GM12878 (cell line): ENCODE measurements at regions not wholly inside any gene's neighbourhood (a gene's known extent, or its start where the extent isn't known, plus 50 kb on each side); places are given as distances from the start of the nearest gene placed in this dataset.
"Not testable (repeated sequence)": the region's sequence is repeated elsewhere in the genome, so short reads cannot be mapped to it uniquely, and the experiment has no call there.

ENCODE experiments used
- ATAC-seq: fragments of 200-7000 bp; cut with Tn5 transposase; 3 replicates; pipeline ENCODE4 v1.9.1; 2020; ENCODE audit warnings: mild to moderate bottlenecking, moderate library complexity
- BruUV-seq: library from RNA; stranded (reverse); fragments of 400-500 nt; replicated peaks from 2 replicates; lab custom pipeline; 2021; lab: Mats Ljungman, UMichigan
- CTCF ChIA-PET: fragments of 300-600 bp; sonication (Branson Sonifier 250); formaldehyde crosslinking; extraction: SDS; loops from one replicate; lab custom pipeline; 2021; ENCODE audit warnings: inconsistent platforms; lab: Yijun Ruan, JAX
- POLR2A ChIA-PET: fragments of 350-600 bp; formaldehyde crosslinking; extraction: SDS; loops from one replicate; lab custom pipeline; 2021; ENCODE audit warnings: inconsistent platforms; lab: Charles Lee
- RAD21 ChIA-PET: fragments of 300-600 bp; sonication (Branson Sonifier 250); formaldehyde crosslinking; loops from one replicate; lab custom pipeline; 2023; ENCODE audit warnings: antibody characterized with exemption; ENCODE audit not compliant: unreplicated experiment; lab: Charles Lee
- SMC1A ChIA-PET: fragments of 300-600 bp; sonication (Branson Sonifier 250); formaldehyde crosslinking; loops from one replicate; lab custom pipeline; 2023; ENCODE audit not compliant: unreplicated experiment, uncharacterized antibody; lab: Charles Lee
- DNase-seq: peaks from one replicate; pipeline ENCODE4 v3.0.0-alpha.2; 2011; ENCODE audit warnings: low read depth, low spot score
- FAIRE-seq: peaks from 3 replicates; lab custom pipeline; 2011; peaks lifted over from hg19 to GRCh38; lab: Jason Lieb, UNC
- H2AFZ ChIP-seq: 2 replicates; pipeline ENCODE4 v1.6.0; 2011; ENCODE audit warnings: low read depth, low read length, control low read depth; ENCODE audit not compliant: control insufficient read depth
- H3K27ac ChIP-seq: 2 replicates; pipeline ENCODE4 v1.5.1; 2011; ENCODE audit warnings: control low read depth; ENCODE audit not compliant: control insufficient read depth, insufficient read depth
- H3K27me3 ChIP-seq, 2 experiments: replicated peaks in 1 of 2; 2 replicates each; pipeline versions ENCODE4 v1.6.0 to v1.6.1; 2011; ENCODE audit warnings: low read length in 1 of 2; ENCODE audit not compliant: control insufficient read depth in 2 of 2, insufficient read depth in 2 of 2
- H3K36me3 ChIP-seq, 2 experiments: 2 replicates each; pipeline ENCODE4 v1.5.1; 2011; ENCODE audit warnings: low read length in 1 of 2; ENCODE audit not compliant: control insufficient read depth in 2 of 2, insufficient read depth in 2 of 2
- H3K4me1 ChIP-seq: 2 replicates; pipeline ENCODE4 v1.6.1; 2011; ENCODE audit warnings: mild to moderate bottlenecking, low read length, moderate library complexity, mixed read lengths; ENCODE audit not compliant: control insufficient read depth, insufficient read depth
- H3K4me2 ChIP-seq: 2 replicates; pipeline ENCODE4 v1.6.0; 2011; ENCODE audit warnings: control low read depth; ENCODE audit not compliant: control insufficient read depth, insufficient read depth
- H3K4me3 ChIP-seq: fragments of 200-600 bp; sonication (generic); 2 replicates; pipeline ENCODE4 v1.5.1; 2016
- H3K79me2 ChIP-seq: 2 replicates; pipeline ENCODE4 v1.6.0; 2011; ENCODE audit warnings: low read length; ENCODE audit not compliant: control insufficient read depth, insufficient read depth
- H3K9ac ChIP-seq: 2 replicates; pipeline ENCODE4 v1.8.0; 2011; ENCODE audit warnings: low read length, control low read depth, mixed read lengths; ENCODE audit not compliant: control insufficient read depth, insufficient read depth
- H3K9me3 ChIP-seq: replicated peaks from 3 replicates; pipeline ENCODE4 v1.5.1; 2011; ENCODE audit warnings: mild to moderate bottlenecking, low read length; ENCODE audit not compliant: control insufficient read depth, insufficient read depth
- H4K20me1 ChIP-seq: 2 replicates; pipeline ENCODE4 v1.6.0; 2011; ENCODE audit not compliant: control insufficient read depth, insufficient read depth
- BCL11A ChIP-seq: IDR thresholded peaks from 2 replicates; pipeline ENCODE4 v1.6.1; 2011; ENCODE audit warnings: low read depth, low read length
- DPF2 ChIP-seq: fragments of 450-650 bp; IDR thresholded peaks from 2 replicates; pipeline ENCODE4 v1.6.1; 2017; ENCODE audit warnings: mild to moderate bottlenecking
- HCFC1 ChIP-seq: fragments of 150-350 bp; IDR thresholded peaks from 2 replicates; pipeline ENCODE4 v1.6.1; 2014; ENCODE audit warnings: low read length
- MAX ChIP-seq: IDR thresholded peaks from 2 replicates; pipeline ENCODE4 v1.6.1; 2012; ENCODE audit warnings: low read depth, low read length, improper control_type of control experiment
- MEF2B ChIP-seq: fragments of 450-650 bp; IDR thresholded peaks from 2 replicates; pipeline ENCODE4 v1.6.1; 2018; ENCODE audit warnings: mild to moderate bottlenecking, moderate library complexity; ENCODE audit not compliant: partially characterized antibody, poor library complexity, severe bottlenecking
- NR2C1 ChIP-seq: fragments of 450-650 bp; IDR thresholded peaks from 2 replicates; pipeline ENCODE4 v1.6.1; 2017; ENCODE audit warnings: antibody characterized with exemption, mild to moderate bottlenecking, moderate library complexity
- POLR2A ChIP-seq: IDR thresholded peaks from 2 replicates; pipeline ENCODE4 v1.6.1; 2011; ENCODE audit warnings: low read depth, mild to moderate bottlenecking, low read length
- RELA ChIP-seq: fragments of 450-650 bp; IDR thresholded peaks from 2 replicates; pipeline ENCODE4 v1.8.0; 2014; ENCODE audit warnings: borderline replicate concordance; ENCODE audit not compliant: partially characterized antibody
- RFX5 ChIP-seq: IDR thresholded peaks from 2 replicates; pipeline ENCODE4 v1.6.1; 2011; ENCODE audit warnings: low read depth, low read length, improper control_type of control experiment
- SIN3A ChIP-seq: IDR thresholded peaks from 2 replicates; pipeline ENCODE4 v1.6.1; 2012; ENCODE audit warnings: low read depth, low read length, improper control_type of control experiment
- TARDBP ChIP-seq: IDR thresholded peaks from 2 replicates; pipeline ENCODE4 v1.6.1; 2016; ENCODE audit warnings: borderline replicate concordance
- WGBS: methylation state at CpG from one replicate; pipeline ENCODE4 v1.1.6; 2016; ENCODE audit warnings: low lambda C conversion rate; ENCODE audit not compliant: insufficient replicate concordance, insufficient coverage; ENCODE audit errors: missing lambda C conversion rate; 5-methylcytosine and 5-hydroxymethylcytosine counted together
- in situ Hi-C: fragments of 300-500 bp; cut with MboI; formaldehyde crosslinking; loops from 9 replicates; pipeline ENCODE4 v1.14.3; 2018; ENCODE audit warnings: mixed read lengths
- intact Hi-C: fragments of 100-400 bp; cut with micrococcal nuclease; formaldehyde crosslinking; loops from one replicate; pipeline ENCODE4 v1.14.2; 2022; ENCODE audit not compliant: unreplicated experiment

- no peak for TF ChIP-seq NR2C1
Observed at GRCh38 chr3:144746631-144747030, 775.0 kb downstream of the DIPK2A start (continued).

- intact Hi-C loops, H3K36me3 ChIP-seq, ATAC-seq, RAD21 ChIA-PET, H3K79me2 ChIP-seq, H3K4me2 ChIP-seq, H2AFZ ChIP-seq, H3K27ac ChIP-seq, H3K4me3 ChIP-seq, H4K20me1 ChIP-seq, H3K9me3 ChIP-seq, SMC1A ChIA-PET, H3K9ac ChIP-seq, POLR2A ChIA-PET, BruUV-seq, DNase-seq, H3K27me3 ChIP-seq, in situ Hi-C loops, H3K4me1 ChIP-seq, CTCF ChIA-PET, FAIRE-seq: not testable (repeated sequence)
- WGBS: 69% methylated on average over 31 of the region's 38 CpGs
Observed at GRCh38 chr3:144749536-144750253, 778.1 kb downstream of the DIPK2A start.

- no peaks in the 10 kb centered on the region for H3K79me2 ChIP-seq
- SMC1A ChIA-PET: no interaction called here
- intact Hi-C loops (no loop called here), in situ Hi-C loops (no loop called here)
- H3K27ac ChIP-seq: no peak overlapping the region
- no peak overlapping the region for H3K9ac ChIP-seq
- FAIRE-seq (no peak), DNase-seq (no peak), ATAC-seq (no peak)
- H3K4me3 ChIP-seq: no peak overlapping the region
- H3K4me1 ChIP-seq: no peaks in the 10 kb centered on the region
- no peaks in the 10 kb centered on the region for H4K20me1 ChIP-seq
- BruUV-seq: no TSS peak
- no peaks in the 10 kb centered on the region for H3K9me3 ChIP-seq
- H2AFZ ChIP-seq: no peak overlapping the region
- no peaks in the 10 kb centered on the region for H3K36me3 ChIP-seq
- no peak overlapping the region for H3K4me2 ChIP-seq
- RAD21 ChIA-PET: no interaction called here
- TF ChIP-seq MEF2B (no peak), DPF2 (no peak), RELA (no peak), MAX (no peak), POLR2A (no peak), SIN3A (no peak), RFX5 (no peak), TARDBP (no peak), HCFC1 (no peak), BCL11A (no peak)
- H3K27me3 ChIP-seq: no peaks in the 10 kb centered on the region
- POLR2A ChIA-PET: no interaction called here
- WGBS: 23% methylated on average over 3 of the region's 3 CpGs
- CTCF ChIA-PET: no interaction called here
Observed at GRCh38 chr3:144754076-144754783, 782.6 kb downstream of the DIPK2A start.
